ENCODE measurements at regions not wholly inside any gene's neighbourhood (a gene's known extent, or its start where the extent isn't known, plus 50 kb on each side); places are given as distances from the start of the nearest gene placed in this dataset.
"Not testable (repeated sequence)": the region's sequence is repeated elsewhere in the genome, so short reads cannot be mapped to it uniquely, and the experiment has no call there.

DNA sequence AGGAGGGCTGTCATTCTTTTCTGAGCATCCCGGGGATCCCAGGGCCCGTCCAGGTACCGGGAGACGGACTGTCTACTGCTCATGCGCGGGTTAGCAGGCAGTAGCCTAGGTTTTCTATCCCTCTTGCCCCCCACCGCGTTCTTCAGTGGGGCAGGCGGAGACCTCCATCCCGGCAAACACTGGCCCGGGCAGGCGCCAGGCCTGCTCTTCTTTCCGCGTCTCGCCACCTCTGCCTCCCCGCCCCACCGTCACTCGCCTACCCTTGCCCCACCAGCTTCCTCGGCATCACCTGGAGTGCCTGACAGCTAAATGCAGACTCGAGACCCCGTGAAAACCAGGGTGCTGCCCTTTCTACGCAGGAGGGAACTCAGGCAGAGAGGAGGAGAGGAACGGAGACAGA lies 1937.7 kb upstream of the DEFB115 start:
- no peak for DNase-seq (ENCODE audit: low read depth in 1 of 2, low spot score in 1 of 2)

DNA sequence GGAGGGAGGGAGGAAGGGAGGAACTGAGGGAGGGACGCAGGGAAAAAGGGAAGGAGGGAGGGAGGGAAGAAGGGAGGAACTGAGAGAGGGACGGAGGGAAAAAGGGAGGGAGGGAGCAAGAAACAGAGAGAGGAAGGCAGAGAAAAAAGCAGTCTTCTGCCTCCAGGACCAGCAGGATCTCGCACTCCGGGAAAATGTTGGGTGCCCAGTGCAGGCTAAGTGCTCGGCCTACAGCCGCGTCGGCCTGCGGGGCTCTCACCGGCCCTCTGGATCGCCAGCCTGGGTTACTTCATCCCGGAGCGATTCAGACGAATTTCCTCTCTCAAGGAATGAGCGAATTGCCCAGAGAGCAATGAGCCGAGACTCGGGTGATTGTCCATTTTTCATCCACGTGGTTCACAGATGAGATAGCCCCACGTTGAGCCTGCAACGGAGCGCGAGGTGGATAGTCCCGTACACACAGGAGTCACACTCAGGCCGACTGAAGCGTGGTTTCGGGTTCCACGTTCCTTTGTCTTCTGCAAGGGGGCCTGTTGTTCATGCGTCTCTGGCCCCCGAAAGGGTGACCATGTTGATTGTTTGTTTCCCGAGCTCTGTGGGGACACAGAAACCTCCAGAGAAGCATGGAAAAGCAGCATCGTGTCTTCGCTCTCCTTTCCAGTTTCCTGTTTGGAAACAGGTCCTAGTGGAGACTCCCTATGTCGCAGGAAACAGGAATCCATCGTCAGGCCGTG lies 1937.1 kb upstream of the DEFB115 start:
- not testable (repeated sequence) for DNase-seq (ENCODE audit: low read depth in 1 of 2, low spot score in 1 of 2)

DNA sequence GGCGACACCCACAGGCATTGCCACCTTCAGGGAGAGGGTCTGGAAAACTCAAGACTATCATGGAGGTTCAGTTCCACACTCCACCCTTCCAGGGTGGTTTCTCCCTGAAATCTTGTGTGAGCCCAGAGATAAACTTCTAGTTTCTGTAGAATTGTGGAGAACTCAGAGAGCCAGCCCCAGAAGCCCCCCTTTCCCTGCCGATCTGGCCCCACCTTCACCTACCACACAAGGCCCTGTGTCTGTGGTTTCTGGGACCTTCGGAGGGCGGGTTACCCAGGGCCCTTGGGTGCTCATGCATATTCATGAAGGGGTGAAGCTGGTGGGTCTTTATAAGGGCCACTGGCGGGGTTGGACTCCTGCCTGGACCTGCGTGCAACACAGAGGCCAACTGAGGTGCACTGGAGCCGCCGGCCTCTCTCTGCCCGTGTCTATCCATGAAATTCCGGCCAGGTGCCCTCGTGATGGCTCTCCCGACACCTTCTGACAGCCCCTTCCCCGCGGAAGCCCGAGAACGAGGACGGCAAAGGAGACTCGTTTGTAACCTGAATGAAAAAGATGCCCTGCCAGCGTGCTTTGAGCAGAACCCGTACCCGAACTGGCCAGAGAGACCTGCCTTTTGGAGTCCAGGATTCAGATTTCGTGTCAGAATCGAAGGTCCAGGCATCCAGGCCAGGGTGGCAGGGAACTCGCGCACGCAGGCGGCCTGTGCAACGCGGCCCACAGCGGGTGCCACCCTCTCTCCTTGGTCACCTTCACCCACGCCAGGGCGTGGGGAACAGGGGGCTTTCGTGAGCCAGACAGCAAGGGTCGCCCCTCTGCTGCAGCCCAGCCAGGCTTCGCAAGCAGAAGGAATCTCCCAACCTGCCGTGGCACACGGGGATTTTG lies 1933.6 kb upstream of the DEFB115 start:
- not testable (repeated sequence) for DNase-seq (ENCODE audit: low read depth in 1 of 2, low spot score in 1 of 2)

DNA sequence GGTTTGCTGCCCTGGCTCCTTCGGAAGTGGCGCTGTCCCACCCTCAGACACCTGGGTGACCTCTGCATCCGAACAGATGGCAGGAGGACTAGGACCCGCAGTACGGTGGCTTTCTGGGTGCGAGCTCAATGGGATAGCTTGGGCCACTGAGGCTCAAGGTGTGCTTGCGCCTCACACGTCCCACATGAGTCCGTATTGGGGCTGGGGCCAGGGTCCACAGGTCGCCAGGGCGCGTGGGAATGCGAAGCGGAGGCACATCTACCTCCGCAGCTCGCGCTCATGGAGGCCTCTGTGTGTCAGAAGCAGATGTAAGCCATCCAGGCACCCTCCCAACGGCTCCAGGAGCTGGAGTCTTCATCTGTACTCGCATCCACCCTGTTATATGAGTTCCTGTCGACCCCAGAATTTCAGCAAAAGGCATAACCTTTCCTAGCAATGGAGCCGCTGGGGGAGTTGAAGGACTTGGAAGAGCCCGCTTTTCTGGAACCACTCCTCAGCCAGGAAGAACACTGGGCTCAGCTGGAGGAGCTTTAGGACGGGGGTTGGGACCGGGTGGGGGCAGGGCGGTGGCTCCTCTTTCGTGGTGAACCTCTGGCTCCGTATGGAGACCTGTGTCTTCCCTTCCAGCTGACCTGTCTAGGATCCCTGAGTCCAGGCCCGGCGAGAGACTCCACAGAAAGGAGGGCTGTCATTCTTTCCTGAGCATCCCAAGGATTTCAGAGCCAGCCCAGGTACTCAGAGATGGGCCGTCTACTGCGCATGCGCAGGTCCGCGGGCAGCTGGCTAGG lies 1932.8 kb upstream of the DEFB115 start:
- not testable (repeated sequence) for DNase-seq (ENCODE audit: low read depth in 1 of 2, low spot score in 1 of 2)

DNA sequence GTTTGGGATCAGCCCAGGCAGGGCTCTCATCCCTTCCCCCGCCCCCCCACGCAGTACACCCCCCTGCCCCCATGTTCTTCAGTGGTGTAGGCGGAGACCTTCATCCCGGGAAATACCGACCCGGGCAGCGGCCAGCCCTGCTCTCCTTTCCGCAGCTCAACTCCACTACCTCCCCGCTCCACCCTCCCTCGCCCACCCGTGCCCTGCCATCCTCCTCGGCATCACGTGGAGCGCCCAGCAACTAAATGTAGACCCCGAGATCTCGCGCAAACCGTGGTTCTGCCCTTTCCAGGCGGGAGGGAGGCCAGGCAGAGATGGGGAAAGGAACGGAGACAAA lies 1932.2 kb upstream of the DEFB115 start:
- DNase-seq (ENCODE audit: low read depth in 1 of 2, low spot score in 1 of 2), result no peak

DNA sequence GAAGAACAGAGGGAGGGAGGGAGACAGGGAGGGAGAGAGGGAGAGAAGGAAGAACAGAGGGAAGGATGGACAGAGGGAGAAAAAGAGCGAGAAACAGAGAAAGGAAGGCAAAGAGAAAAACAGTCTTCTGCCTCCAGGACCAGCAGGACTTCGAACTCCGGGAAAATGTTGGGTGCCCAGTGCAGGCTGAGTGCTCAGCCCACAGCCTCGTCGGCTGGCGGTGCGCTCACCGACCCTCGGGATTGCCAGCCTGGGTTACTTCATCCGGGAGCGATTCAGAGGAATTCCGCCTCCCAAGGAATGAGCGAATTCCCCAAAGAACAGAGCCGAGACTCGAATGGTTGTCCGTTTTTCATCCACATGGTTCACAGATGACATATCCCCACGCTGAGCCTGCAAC lies 1931.7 kb upstream of the DEFB115 start:
- not testable (repeated sequence) for DNase-seq (ENCODE audit: low read depth in 1 of 2, low spot score in 1 of 2)

DNA sequence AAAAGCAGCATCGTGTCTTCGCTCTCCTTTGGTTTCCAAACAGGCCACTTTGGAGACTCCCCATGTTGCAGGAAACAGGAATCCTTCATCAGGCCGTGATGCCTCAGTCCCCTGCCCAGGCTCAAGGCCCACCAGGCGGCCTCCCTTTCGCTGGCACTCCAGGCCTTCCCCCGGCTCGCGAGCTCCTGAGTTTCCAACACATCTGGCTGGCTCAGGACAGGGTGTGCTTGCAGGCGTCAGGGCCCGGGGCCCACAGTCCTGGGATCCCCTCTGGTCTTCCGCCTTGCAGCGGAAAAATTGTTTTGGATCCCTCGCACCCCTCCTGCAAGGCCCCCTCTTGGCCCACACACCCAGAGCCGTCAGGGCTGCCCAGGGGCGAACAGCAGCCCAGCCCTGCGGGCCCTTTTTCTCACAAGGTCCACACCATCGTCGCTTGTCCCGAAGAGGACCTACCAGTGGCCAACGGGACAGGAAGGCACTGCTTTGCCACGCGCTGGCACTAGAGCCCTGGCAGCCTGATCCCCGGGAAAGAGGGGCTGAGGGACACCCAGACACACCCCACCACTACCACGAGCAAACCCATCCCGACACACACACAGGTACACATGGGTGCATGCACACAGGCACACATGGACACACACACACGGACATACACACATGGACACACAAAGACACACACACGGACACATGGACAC lies 1930.9 kb upstream of the DEFB115 start:
- no peak for DNase-seq (ENCODE audit: low read depth in 1 of 2, low spot score in 1 of 2)

DNA sequence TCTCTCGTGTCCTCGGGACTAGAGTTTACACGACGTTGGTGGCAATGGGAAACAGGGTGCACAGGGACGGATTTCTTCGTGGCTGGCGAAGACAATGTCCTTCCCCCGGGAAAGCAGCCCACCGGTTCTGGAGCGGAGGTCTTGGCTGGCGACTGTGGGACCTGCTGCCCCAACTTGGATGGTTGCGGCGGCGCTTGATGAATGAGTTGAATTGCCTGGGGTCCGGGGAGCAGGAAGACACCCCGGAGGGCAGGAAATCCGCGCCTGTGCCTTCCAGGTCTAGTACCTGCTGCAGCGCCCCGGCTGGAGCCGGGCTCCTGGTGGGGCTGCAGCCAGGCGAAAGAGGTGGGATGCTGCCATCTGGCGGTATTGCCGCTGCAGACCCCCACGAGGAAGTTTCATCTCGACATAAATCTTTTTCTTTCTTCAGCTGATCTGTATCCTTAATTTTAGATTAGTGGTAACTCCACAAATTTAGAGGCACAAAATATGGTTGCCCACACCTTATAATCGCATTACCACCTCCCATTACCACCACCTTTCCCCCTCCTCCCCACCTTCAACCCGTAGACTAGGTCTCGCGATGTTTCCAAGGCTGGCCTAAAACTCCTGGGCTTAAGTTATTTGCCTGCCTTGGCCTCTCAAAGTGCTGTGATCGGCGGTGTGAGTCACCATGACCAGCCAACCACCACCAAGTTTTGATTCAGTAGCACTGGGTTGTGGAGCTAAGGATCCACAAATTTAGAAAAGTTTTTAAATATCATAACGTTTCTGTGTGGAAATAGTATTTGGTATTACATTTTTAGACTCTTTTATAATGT lies 1929.7 kb upstream of the DEFB115 start:
- peak in 1 of 2 donors; percentile 41 for DNase-seq (ENCODE audit: low read depth in 1 of 2, low spot score in 1 of 2)

DNA sequence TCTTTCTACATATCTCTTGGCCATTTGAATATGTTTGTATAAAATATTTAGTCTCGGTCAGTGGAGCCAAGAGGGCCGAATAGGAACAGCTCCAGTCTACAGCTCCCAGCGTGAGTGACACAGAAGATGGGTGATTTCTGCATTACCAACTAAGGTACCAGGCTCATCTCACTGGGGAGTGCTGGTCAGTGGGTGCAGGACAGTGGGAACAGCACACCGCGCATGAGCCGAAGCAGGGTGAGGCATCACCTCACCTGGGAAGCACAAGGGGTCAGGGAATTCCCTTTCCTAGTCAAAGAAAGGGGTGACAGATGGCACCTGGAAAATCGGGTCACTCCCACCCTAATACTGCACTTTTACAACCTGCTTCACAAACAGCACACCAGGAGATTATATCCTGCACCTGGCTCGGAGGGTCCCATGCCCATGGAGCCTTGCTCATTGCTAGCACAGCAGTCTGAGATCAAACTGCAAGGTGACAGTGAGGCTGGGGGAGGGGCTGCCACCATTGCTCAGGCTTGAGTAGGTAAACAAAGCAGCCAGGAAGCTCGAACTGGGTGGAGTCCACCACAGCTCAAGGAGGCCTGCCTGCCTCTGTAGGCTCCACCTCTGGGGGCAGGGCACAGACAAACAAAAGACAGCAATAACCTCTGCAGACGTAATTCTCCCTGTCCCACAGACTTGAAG lies 1926.9 kb upstream of the DEFB115 start:
- not testable (repeated sequence) for DNase-seq (ENCODE audit: low read depth in 1 of 2, low spot score in 1 of 2)

DNA sequence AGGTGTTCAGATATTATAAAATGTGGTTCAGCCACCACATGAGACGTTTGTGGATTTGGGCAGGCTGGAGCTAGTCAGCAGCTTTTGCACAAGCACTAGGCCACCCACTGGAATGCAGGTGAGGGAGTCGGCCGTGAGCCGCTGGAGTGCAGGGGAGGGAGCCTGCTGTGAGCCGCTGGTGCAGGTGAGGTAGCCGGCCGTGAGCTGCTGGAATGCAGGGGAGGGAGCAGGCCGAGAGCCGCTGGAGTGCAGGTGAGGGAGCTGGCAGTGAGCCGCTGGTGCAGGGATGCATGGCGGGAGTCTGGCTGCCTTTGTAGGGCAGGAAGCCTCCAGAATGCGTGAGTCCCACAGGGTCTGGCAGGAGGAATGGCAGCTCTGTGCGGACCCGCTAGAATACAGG lies 1907.6 kb upstream of the DEFB115 start:
- DNase-seq (ENCODE audit: low read depth in 1 of 2, low spot score in 1 of 2), result no peak

DNA sequence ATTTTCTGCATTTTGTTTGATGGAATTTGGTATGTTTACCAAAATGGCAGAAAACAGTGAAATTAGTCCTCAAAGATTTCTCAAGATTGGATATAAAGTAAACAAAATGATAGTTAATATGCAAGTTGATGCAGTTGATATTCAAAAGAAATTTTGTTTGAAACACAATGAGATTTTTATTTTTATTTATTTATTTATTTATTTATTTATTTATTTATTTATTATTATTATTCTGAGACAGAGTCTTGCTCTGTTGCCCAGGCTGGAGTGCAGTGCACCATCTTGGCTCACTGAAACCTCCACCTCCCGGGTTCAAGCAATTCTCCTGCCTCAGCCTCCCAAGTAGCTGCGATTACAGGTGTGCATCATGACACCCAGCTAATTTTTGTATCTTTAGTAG lies 1881.5 kb upstream of the DEFB115 start:
- DNase-seq (ENCODE audit: low read depth in 1 of 2, low spot score in 1 of 2), result not testable (repeated sequence)

DNA sequence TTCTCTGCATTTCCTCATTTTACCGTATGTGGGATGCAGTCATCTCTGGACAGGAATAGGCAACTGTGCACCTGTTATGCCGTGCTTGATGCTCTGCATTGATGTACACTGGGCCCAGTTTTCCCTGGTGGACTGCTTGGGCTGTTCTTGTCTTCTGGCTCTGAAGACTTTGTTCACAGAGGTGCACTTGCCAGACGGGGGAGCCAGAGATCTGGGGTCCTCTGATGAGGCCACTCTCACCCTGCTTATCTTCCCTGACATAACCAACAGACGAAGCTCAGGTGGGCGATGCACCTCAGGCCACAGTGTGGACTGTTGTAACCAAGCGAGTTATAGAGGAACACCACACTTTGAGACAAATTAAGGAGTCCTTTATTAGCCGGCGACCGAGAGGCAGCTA lies 1864.6 kb upstream of the DEFB115 start:
- DNase-seq (ENCODE audit: low read depth in 1 of 2, low spot score in 1 of 2), result not testable (repeated sequence)

DNA sequence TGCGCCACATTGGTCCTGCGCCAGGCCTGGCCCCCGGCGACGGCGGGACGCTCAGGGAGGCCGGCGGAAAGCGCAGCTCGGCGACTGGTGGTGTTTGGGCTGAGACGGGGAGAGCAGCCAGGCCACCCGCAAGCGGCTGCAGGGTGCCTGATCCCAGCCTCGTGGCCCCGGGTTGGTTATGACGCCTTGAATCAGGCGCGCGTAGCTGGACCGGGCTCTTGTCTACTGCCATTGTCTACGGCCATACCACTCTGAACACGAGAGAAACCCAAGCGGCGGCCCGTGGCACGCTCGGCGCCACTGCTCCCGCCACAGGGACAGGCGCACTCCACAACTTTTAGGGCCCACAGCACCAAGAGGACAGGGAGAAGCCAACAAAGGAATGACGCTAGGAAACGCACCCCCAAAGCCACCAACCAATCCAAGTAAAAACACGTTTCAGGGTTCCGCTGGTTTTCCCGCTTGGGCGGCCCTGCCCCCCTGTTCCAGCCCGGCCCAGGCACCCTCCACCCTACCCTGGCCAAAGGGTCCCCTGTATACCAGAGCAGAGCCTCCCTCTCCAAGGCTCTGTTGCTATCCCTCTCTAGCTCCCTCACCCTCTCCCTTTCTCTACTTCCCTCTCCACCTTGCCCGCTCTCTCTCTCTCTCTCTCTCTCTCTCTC lies 1849.3 kb upstream of the DEFB115 start:
- no peak for DNase-seq (ENCODE audit: low read depth in 1 of 2, low spot score in 1 of 2)

DNA sequence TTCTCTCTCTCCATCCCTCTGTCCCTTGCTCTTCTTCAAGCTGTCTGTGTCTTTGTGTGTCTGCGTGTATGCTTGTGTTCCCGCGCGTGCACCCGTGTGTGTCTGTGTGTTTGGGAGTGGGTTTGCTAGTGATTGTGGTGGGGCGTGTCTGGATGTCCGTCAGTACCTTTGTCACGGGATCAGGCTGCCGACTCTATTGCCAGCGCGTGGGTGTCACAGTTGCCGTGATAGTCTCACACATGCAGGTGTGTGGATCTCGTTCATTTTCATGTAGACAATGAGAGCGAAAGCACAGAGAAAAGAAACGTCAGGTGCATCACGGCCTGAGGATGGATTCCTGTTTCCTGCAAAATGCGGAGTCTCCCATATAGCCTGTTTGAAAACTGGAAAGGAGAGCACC lies 1848.8 kb upstream of the DEFB115 start:
- not testable (repeated sequence) for DNase-seq (ENCODE audit: low read depth in 1 of 2, low spot score in 1 of 2)

DNA sequence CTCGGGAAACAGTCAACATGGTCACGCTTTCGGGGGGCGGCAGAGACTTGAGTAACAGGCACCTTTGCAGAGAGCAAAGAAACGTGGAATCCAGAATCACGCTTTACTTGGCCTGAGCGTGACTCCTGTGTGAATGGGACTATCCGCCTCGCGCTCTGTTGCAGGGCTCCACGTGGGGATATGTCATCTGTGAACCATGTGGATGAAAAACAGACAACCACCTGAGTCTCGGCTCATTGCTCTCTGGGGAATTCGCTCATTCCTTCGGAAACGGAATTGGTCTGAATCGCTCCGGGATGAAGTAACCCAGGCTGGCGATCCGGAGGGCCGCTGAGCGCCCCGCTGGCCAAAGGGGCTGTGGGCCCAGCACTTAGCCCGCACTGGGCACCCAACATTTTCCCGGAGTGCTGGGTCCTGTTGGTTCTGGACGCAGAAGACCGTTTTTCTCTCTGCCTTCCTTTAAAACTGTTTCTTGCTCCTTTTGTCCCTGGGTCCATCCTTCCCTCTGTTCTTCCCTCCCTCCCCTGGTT lies 1848.2 kb upstream of the DEFB115 start:
- not testable (repeated sequence) for DNase-seq (ENCODE audit: low read depth in 1 of 2, low spot score in 1 of 2)

DNA sequence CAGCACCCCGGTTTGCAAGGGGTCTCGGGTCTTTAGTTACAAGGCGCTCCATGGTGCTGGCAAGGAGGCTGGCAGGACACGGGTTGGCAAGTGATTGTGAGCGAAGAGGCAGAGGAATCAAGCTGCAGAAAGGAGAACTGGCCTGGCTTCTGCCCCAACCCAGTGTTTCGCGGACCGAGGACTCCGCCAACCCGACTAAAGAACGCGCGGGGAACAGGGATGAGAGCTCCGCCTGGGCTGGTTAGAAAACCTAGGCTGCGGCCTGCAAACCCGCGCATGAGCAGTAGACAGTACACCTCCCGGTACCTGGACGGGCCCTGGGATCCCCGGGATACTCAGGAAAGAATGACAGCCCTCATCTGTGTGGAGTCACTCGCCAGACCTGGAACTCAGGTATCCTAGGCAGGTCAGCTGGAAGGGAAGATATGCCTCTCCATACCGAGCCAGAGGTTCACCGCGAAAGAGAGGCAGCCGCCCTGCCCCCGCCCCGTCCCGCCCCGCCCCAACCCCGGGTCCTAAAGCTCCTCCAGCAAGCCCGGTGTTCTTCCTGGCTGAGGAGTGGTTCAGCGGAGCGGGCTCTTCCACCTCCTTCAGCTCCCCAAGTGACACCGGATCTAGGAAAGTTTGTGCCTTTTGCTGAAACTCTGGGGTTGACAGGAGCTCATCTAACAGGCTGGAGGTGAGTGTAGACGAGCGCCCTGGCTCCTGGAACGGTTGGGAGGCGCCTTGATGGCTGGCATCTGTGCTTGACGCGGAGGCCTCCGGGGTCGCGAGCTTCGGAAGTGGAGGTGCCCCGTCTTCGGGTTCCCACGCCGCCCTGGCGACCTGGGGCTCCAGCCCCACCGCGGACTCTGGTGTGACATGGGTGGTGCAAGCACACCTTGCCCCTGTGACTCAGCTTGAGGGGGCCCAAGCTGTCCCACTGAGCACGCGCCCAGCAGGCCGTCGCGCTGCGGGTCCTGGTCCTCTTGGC lies 1847.3 kb upstream of the DEFB115 start:
- DNase-seq (ENCODE audit: low read depth in 1 of 2, low spot score in 1 of 2), result no peak

DNA sequence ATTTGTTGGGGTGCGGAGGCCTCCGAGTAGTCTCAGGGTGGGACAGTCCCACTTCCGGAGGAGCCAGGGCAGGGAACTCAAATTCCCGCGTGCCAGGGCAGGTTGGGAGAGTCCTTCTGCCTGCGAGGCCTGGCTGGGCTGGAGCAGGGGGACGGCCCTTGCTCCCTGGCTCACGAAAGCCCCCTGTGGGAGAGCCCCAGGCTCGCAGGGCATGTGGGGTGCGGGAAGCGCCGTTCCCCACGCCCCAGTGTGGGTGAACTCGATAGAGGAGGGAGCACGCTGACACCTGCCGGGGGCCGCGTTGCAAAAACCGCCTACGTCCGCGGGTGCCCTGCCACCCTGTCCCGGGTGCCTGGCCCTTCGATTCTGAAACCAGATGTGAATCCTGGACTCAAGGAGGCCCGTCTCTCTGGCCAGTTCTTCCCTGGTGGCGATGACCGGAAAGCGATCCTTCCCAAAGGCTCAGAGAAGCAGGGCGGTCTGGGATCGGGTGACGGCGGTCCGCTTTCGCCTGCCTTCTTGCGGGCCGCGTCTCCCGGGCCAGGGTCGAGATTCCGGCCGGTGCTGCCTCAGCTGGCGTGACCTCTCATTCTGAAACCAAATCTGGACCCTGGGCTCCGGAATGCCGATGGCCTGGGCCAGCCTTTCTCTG lies 1846.5 kb upstream of the DEFB115 start:
- DNase-seq (ENCODE audit: low read depth in 1 of 2, low spot score in 1 of 2), result no peak

Measured in stimulated activated CD4-positive, alpha-beta T cell treated with anti-CD3 and anti-CD28 coated beads, Interleukin-15, amount 100 ng/mL, for 1 hour (primary cell).